Endothelial cell of umbilical vein (primary cell): ENCODE measurements at regions not wholly inside any gene's neighbourhood (a gene's known extent, or its start where the extent isn't known, plus 50 kb on each side); places are given as distances from the start of the nearest gene placed in this dataset.

Experiments
- BruUV-seq: library from RNA; stranded (reverse); fragments of 400-500 nt; replicated peaks from 2 replicates; lab custom pipeline; 2021; lab: Mats Ljungman, UMichigan
- CTCF ChIA-PET: fragments of 300-600, 350-600 bp; sonication (Branson Sonifier 250); formaldehyde crosslinking; loops from one replicate; lab custom pipeline; 2021; ENCODE audit warnings: antibody characterized with exemption, inconsistent platforms; lab: Charles Lee
- POLR2A ChIA-PET: fragments of 300-600, 350-600 bp; sonication (Branson Sonifier 250); formaldehyde crosslinking; loops from one replicate; lab custom pipeline; 2021; ENCODE audit warnings: antibody characterized with exemption, inconsistent platforms; lab: Charles Lee
- DNase-seq: peaks from one replicate; pipeline ENCODE4 v3.0.0-alpha.2; 2011; ENCODE audit warnings: low read depth, low spot score
- FAIRE-seq: peaks from 2 replicates; lab custom pipeline; 2011; peaks lifted over from hg19 to GRCh38; lab: Jason Lieb, UNC
- H2AFZ ChIP-seq: 2 replicates; pipeline ENCODE4 v1.6.0; 2012; ENCODE audit warnings: low read depth, low read length, control low read depth, inconsistent platforms
- H3K27ac ChIP-seq: 2 replicates; pipeline ENCODE4 v1.5.1; 2011; ENCODE audit warnings: low read depth, mild to moderate bottlenecking, control low read depth, low read length, moderate library complexity; ENCODE audit not compliant: insufficient read depth
- H3K27me3 ChIP-seq, 2 experiments: 2 replicates each; pipeline versions ENCODE4 v1.6.0 to v1.6.1; 2011; ENCODE audit warnings: low read length in 2 of 2, mixed read lengths in 1 of 2; ENCODE audit not compliant: control insufficient read depth in 2 of 2, insufficient read depth in 2 of 2
- H3K36me3 ChIP-seq, 2 experiments: 2 replicates in 1 of 2; 3 replicates in 1 of 2; pipeline ENCODE4 v1.5.1; 2011; ENCODE audit warnings: low read length in 2 of 2, mild to moderate bottlenecking in 1 of 2, moderate library complexity in 1 of 2; ENCODE audit not compliant: control insufficient read depth in 2 of 2, insufficient read depth in 2 of 2; ENCODE audit errors: extremely low read depth in 1 of 2
- H3K4me1 ChIP-seq: 3 replicates; pipeline ENCODE4 v1.5.1; 2011; ENCODE audit warnings: mild to moderate bottlenecking, low read length; ENCODE audit not compliant: control insufficient read depth, insufficient read depth; ENCODE audit errors: extremely low read depth
- H3K4me2 ChIP-seq: 2 replicates; pipeline ENCODE4 v1.6.1; 2011; ENCODE audit warnings: low read length, control low read depth, mixed read lengths; ENCODE audit not compliant: insufficient read depth
- H3K4me3 ChIP-seq, 3 experiments: fragments of 200-600 bp in 1 of 3; sonication (generic), shearing (Covaris generic) in 1 of 3; replicated peaks in 1 of 3; 2 replicates each; pipeline ENCODE4 v1.5.1; 2011 to 2016; ENCODE audit warnings: control low read depth in 3 of 3, low read length in 3 of 3, mild to moderate bottlenecking in 2 of 3, inconsistent platforms in 1 of 3, low read depth in 1 of 3, moderate library complexity in 1 of 3; ENCODE audit not compliant: insufficient read depth in 1 of 3
- H3K79me2 ChIP-seq: 2 replicates; pipeline ENCODE4 v1.6.0; 2012; ENCODE audit warnings: low read length, inconsistent platforms; ENCODE audit not compliant: control insufficient read depth, insufficient read depth
- H3K9ac ChIP-seq: replicated peaks from 2 replicates; pipeline ENCODE3; 2011; ENCODE audit warnings: low read length, control low read depth; ENCODE audit not compliant: insufficient read depth; ENCODE audit errors: extremely low read depth
- H3K9me1 ChIP-seq: replicated peaks from 3 replicates; pipeline ENCODE4 v1.6.0; 2011; ENCODE audit warnings: mild to moderate bottlenecking, low read length; ENCODE audit not compliant: control insufficient read depth, insufficient read depth; ENCODE audit errors: extremely low read depth
- H3K9me3 ChIP-seq: replicated peaks from 2 replicates; pipeline ENCODE4 v1.5.1; 2012; ENCODE audit warnings: low read length, inconsistent platforms; ENCODE audit not compliant: control insufficient read depth, insufficient read depth
- H4K20me1 ChIP-seq: replicated peaks from 2 replicates; pipeline ENCODE3; 2011; ENCODE audit warnings: mild to moderate bottlenecking, low read length; ENCODE audit not compliant: control insufficient read depth, insufficient read depth; ENCODE audit errors: extremely low read depth
- CTCF ChIP-seq, 2 donors: IDR thresholded peaks; 1 replicate in 1 of 2; 2 replicates in 1 of 2; pipeline ENCODE4 v1.5.1; 2011; ENCODE audit warnings: low read length in 2 of 2, mild to moderate bottlenecking in 2 of 2, moderate library complexity in 2 of 2, control low read depth in 1 of 2, inconsistent platforms in 1 of 2, low read depth in 1 of 2; ENCODE audit not compliant: insufficient read depth in 1 of 2; ENCODE audit errors: extremely low read depth in 1 of 2
- EZH2 ChIP-seq: IDR thresholded peaks from 2 replicates; pipeline ENCODE4 v1.6.1; 2012; ENCODE audit warnings: borderline replicate concordance, low read depth, mild to moderate bottlenecking, moderate library complexity, low read length, inconsistent platforms; ENCODE audit not compliant: severe bottlenecking
- FOS ChIP-seq: IDR thresholded peaks from 2 replicates; pipeline ENCODE4 v1.6.1; 2011; ENCODE audit warnings: mild to moderate bottlenecking, low read length, moderate library complexity, borderline replicate concordance; ENCODE audit not compliant: insufficient read depth
- GATA2 ChIP-seq: IDR thresholded peaks from 2 replicates; pipeline ENCODE4 v1.7.0; 2011; ENCODE audit warnings: low read depth, mild to moderate bottlenecking, moderate library complexity, mixed read lengths, low read length; ENCODE audit not compliant: insufficient read length, insufficient read depth
- JUN ChIP-seq: IDR thresholded peaks from 2 replicates; pipeline ENCODE4 v1.6.1; 2011; ENCODE audit warnings: borderline replicate concordance, low read depth; ENCODE audit not compliant: insufficient read length, insufficient read depth
- MAX ChIP-seq: IDR thresholded peaks from 2 replicates; pipeline ENCODE4 v1.6.1; 2011; ENCODE audit not compliant: insufficient read depth, insufficient read length
- MYC ChIP-seq: IDR thresholded peaks from one replicate; pipeline ENCODE4 v1.6.1; 2011; ENCODE audit warnings: mild to moderate bottlenecking, low read depth, low read length
- POLR2A ChIP-seq: IDR thresholded peaks from 2 replicates; pipeline ENCODE4 v1.6.1; 2012; ENCODE audit warnings: low read depth, mild to moderate bottlenecking, control low read depth, low read length
- POLR2AphosphoS5 ChIP-seq: IDR thresholded peaks from 2 replicates; pipeline ENCODE4 v1.6.1; 2012; ENCODE audit warnings: low read depth, mild to moderate bottlenecking, control low read depth, low read length, moderate library complexity; ENCODE audit not compliant: insufficient read depth
- dilution Hi-C: fragments of 300-500 bp; cut with MboI; formaldehyde crosslinking; loops from one replicate; pipeline ENCODE4 v1.15.0; 2019; ENCODE audit warnings: low sequenced_read_pairs; ENCODE audit not compliant: extremely low pct_ligation_motif_present
- intact Hi-C: fragments of 100-400 bp; cut with micrococcal nuclease; formaldehyde crosslinking; loops from one replicate; pipeline ENCODE4 v1.10.0; 2022

- no peak overlapping the region for H3K4me2 ChIP-seq
These were observed 150.9 kb upstream of the UNC5B start for GRCh38 chr10:71061472-71061871.

More at GRCh38 chr10:71061472-71061871, 150.9 kb upstream of the UNC5B start:
- no peak overlapping the region for H3K9ac ChIP-seq
- no peak overlapping the region for H3K27ac ChIP-seq
- H3K9me1 ChIP-seq, result no peaks in the 10 kb centered on the region
- no peak for TF ChIP-seq CTCF (IDR thresholded peaks at IDR 0.05; ENCODE audit: extremely low read depth in 1 of 2, insufficient read depth in 1 of 2, low read depth in 1 of 2, low read length in 2 of 2)
- TF ChIP-seq MYC, result no peak
- no peak for TF ChIP-seq JUN
- TF ChIP-seq POLR2AphosphoS5, result no peak
- TF ChIP-seq MAX, result no peak
- no peak for TF ChIP-seq GATA2
- no peak for TF ChIP-seq POLR2A
- no peak for TF ChIP-seq FOS
- no peak for TF ChIP-seq EZH2
- no peak overlapping the region for H2AFZ ChIP-seq
- no TSS peak for BruUV-seq
- H3K36me3 ChIP-seq, result no peaks in the 10 kb centered on the region
- no peak for FAIRE-seq
- no peak for DNase-seq
- intact Hi-C loops (loop anchor here (10.0 kb wide), 2 partner anchors 137 to 143 kb away; no protein-coding TSS in a partner anchor), dilution Hi-C loops (no loop called here)
- H3K4me1 ChIP-seq, result no peaks in the 10 kb centered on the region
- H3K79me2 ChIP-seq, result no peaks in the 10 kb centered on the region
- H3K9me3 ChIP-seq, result no peaks in the 10 kb centered on the region
- no peaks in the 10 kb centered on the region for H4K20me1 ChIP-seq
- H3K27me3 ChIP-seq, result peaks cover 0 to 2% of the 10 kb centered on the region in 2 experiments
- ChIA-PET CTCF (interaction anchor here (0.8 to 1.9 kb wide), 6 partner anchors 9 to 1103 kb away, joined by 3 to 8 read pairs (median 4); no protein-coding TSS in a partner anchor), POLR2A (no interaction called here)
- H3K4me3 ChIP-seq, result no peak overlapping the region
